Trophoblast cell (in vitro differentiated cells and primary cell): ENCODE measurements at regions not wholly inside any gene's neighbourhood (a gene's known extent, or its start where the extent isn't known, plus 50 kb on each side); places are given as distances from the start of the nearest gene placed in this dataset.

Experiments used
- DNase-seq, 2 donors: peaks; one replicate each; pipeline ENCODE4 v3.0.0-alpha.2; 2016
- H2AFZ ChIP-seq: 2 replicates; pipeline ENCODE4 v1.6.1; 2013; ENCODE audit warnings: low read length, moderate library complexity, mild to moderate bottlenecking; ENCODE audit not compliant: insufficient read depth, poor library complexity
- H2AK5ac ChIP-seq: 2 replicates; pipeline ENCODE4 v1.6.1; 2013; ENCODE audit warnings: mild to moderate bottlenecking, low read length
- H2BK120ac ChIP-seq: 2 replicates; pipeline ENCODE4 v1.6.1; 2013; ENCODE audit warnings: low read length, mild to moderate bottlenecking, moderate library complexity; ENCODE audit not compliant: insufficient read depth, poor library complexity
- H2BK12ac ChIP-seq: 2 replicates; pipeline ENCODE4 v1.6.1; 2013; ENCODE audit warnings: mild to moderate bottlenecking, low read length, moderate library complexity
- H2BK5ac ChIP-seq: 2 replicates; pipeline ENCODE4 v1.6.1; 2013; ENCODE audit warnings: low read length, low read depth, moderate library complexity, mild to moderate bottlenecking; ENCODE audit not compliant: poor library complexity
- H3K14ac ChIP-seq: 2 replicates; pipeline ENCODE4 v1.6.1; 2013; ENCODE audit warnings: mild to moderate bottlenecking, low read length
- H3K18ac ChIP-seq: 2 replicates; pipeline ENCODE4 v1.6.1; 2013; ENCODE audit warnings: mild to moderate bottlenecking, low read length
- H3K23ac ChIP-seq: 2 replicates; pipeline ENCODE4 v1.6.1; 2013; ENCODE audit warnings: low read length
- H3K27ac ChIP-seq: 2 replicates; pipeline ENCODE4 v1.5.1; 2013; ENCODE audit warnings: low read depth, mild to moderate bottlenecking, inconsistent platforms, low read length, moderate library complexity
- H3K27me3 ChIP-seq: 2 replicates; pipeline ENCODE4 v1.6.1; 2013; ENCODE audit warnings: inconsistent platforms, mild to moderate bottlenecking, low read length, moderate library complexity; ENCODE audit not compliant: insufficient read depth
- H3K36me3 ChIP-seq, 2 experiments: 1 replicate in 1 of 2; 2 replicates in 1 of 2; pipeline ENCODE4 v1.6.1; 2013; ENCODE audit warnings: low read length in 2 of 2, mild to moderate bottlenecking in 2 of 2, moderate library complexity in 1 of 2; ENCODE audit not compliant: insufficient read depth in 2 of 2, control insufficient read depth in 1 of 2
- H3K4ac ChIP-seq: 2 replicates; pipeline ENCODE4 v1.6.1; 2013; ENCODE audit warnings: low read depth, mild to moderate bottlenecking, low read length, moderate library complexity
- H3K4me1 ChIP-seq, 2 experiments: 1 replicate in 1 of 2; 2 replicates in 1 of 2; pipeline ENCODE4 v1.6.1; 2013; ENCODE audit warnings: low read length in 2 of 2, mild to moderate bottlenecking in 2 of 2, moderate library complexity in 1 of 2; ENCODE audit not compliant: insufficient read depth in 2 of 2, control insufficient read depth in 1 of 2
- H3K4me2 ChIP-seq: 2 replicates; pipeline ENCODE4 v1.6.1; 2013; ENCODE audit warnings: inconsistent platforms, mild to moderate bottlenecking, low read length, moderate library complexity
- H3K4me3 ChIP-seq: 2 replicates; pipeline ENCODE4 v1.5.1; 2013; ENCODE audit warnings: mild to moderate bottlenecking, low read depth, low read length, inconsistent platforms
- H3K79me1 ChIP-seq: one replicate; pipeline ENCODE4 v1.6.1; 2013; ENCODE audit warnings: low read length
- H3K79me2 ChIP-seq: 2 replicates; pipeline ENCODE4 v1.6.1; 2013; ENCODE audit warnings: low read length, mild to moderate bottlenecking; ENCODE audit not compliant: control insufficient read depth, insufficient read depth, poor library complexity
- H3K9ac ChIP-seq: 2 replicates; pipeline ENCODE4 v1.6.1; 2013; ENCODE audit warnings: mild to moderate bottlenecking, low read length
- H3K9me3 ChIP-seq: 2 replicates; pipeline ENCODE4 v1.6.1; 2013; ENCODE audit warnings: low read depth, mild to moderate bottlenecking, control low read depth, inconsistent platforms, low read length; ENCODE audit not compliant: insufficient read depth
- H4K12ac ChIP-seq: 2 replicates; pipeline ENCODE4 v1.6.1; 2013; ENCODE audit warnings: low read depth, mild to moderate bottlenecking, low read length, moderate library complexity
- H4K8ac ChIP-seq: 2 replicates; pipeline ENCODE4 v1.6.1; 2013; ENCODE audit warnings: low read depth, mild to moderate bottlenecking, low read length, moderate library complexity
- H4K91ac ChIP-seq: one replicate; pipeline ENCODE4 v1.6.1; 2013; ENCODE audit warnings: low read depth, mild to moderate bottlenecking, low read length, moderate library complexity
- WGBS: extraction: QIAGEN DNeasy Blood & Tissue Kit; methylation state at CpG from one replicate; pipeline ENCODE4 v1.1.7; 2013; ENCODE audit warnings: missing lambda C conversion rate; ENCODE audit not compliant: insufficient read length, insufficient coverage; ENCODE audit errors: extremely low coverage; 5-methylcytosine and 5-hydroxymethylcytosine counted together

- H4K8ac ChIP-seq, result no peak overlapping the region
- no peak overlapping the region for H4K12ac ChIP-seq
- no peaks in the 10 kb centered on the region for H3K79me2 ChIP-seq
- no peaks in the 10 kb centered on the region for H3K36me3 ChIP-seq
- H3K27ac ChIP-seq, result no peak overlapping the region
- no peak overlapping the region for H3K23ac ChIP-seq
- no peak overlapping the region for H2AK5ac ChIP-seq
- H2BK120ac ChIP-seq, result no peak overlapping the region
- no peak overlapping the region for H2AFZ ChIP-seq
- H4K91ac ChIP-seq, result no peak overlapping the region
- H3K4me1 ChIP-seq, result no peaks in the 10 kb centered on the region
- H3K4me3 ChIP-seq, result no peak overlapping the region
- no peak for DNase-seq
- H3K14ac ChIP-seq, result no peak overlapping the region
- H2BK5ac ChIP-seq, result no peak overlapping the region
- H3K9ac ChIP-seq, result no peak overlapping the region
- H3K9me3 ChIP-seq, result no peaks in the 10 kb centered on the region
- no peaks in the 10 kb centered on the region for H3K79me1 ChIP-seq
- no peaks in the 10 kb centered on the region for H3K27me3 ChIP-seq
- no peak overlapping the region for H3K4me2 ChIP-seq
- H2BK12ac ChIP-seq, result no peak overlapping the region
- no peak overlapping the region for H3K4ac ChIP-seq
- H3K18ac ChIP-seq, result no peak overlapping the region
Measured at GRCh38 chr9:11402621-11403020, 789.8 kb upstream of the PTPRD start.

GRCh38 chr9:11414241-11414640 is 801.4 kb upstream of the PTPRD start:
- WGBS, result no CpG with 5 or more reads among the region's 4 CpGs

GRCh38 chr9:11417782-11418181 is 805.0 kb upstream of the PTPRD start:
- Histone ChIP-seq H2AK5ac (no peak overlapping the region), H3K4me1 (no peaks in the 10 kb centered on the region), H4K91ac (no peak overlapping the region), H4K12ac (no peak overlapping the region), H2BK12ac (no peak overlapping the region), H3K4me3 (no peak overlapping the region), H3K9ac (no peak overlapping the region), H2BK5ac (no peak overlapping the region), H3K79me1 (no peaks in the 10 kb centered on the region), H3K79me2 (no peaks in the 10 kb centered on the region), H3K9me3 (no peaks in the 10 kb centered on the region), H3K36me3 (no peaks in the 10 kb centered on the region), H4K8ac (no peak overlapping the region), H3K23ac (no peak overlapping the region), H3K4ac (no peak overlapping the region), H2AFZ (no peak overlapping the region), H3K27ac (no peak overlapping the region), H3K4me2 (no peak overlapping the region), H2BK120ac (no peak overlapping the region), H3K18ac (no peak overlapping the region), H3K27me3 (no peaks in the 10 kb centered on the region), H3K14ac (no peak overlapping the region)
- WGBS, result no CpG with 5 or more reads among the region's 2 CpGs
- DNase-seq, result no peak

More at GRCh38 chr9:11414241-11414640, 801.4 kb upstream of the PTPRD start:
- Histone ChIP-seq H3K9ac (no peak overlapping the region), H3K4me1 (no peaks in the 10 kb centered on the region), H4K8ac (no peak overlapping the region), H2BK120ac (no peak overlapping the region), H4K12ac (no peak overlapping the region), H3K79me1 (no peaks in the 10 kb centered on the region), H3K27me3 (no peaks in the 10 kb centered on the region), H3K4me2 (no peak overlapping the region), H2AFZ (no peak overlapping the region), H3K79me2 (no peaks in the 10 kb centered on the region), H2AK5ac (no peak overlapping the region), H3K36me3 (no peaks in the 10 kb centered on the region), H2BK12ac (no peak overlapping the region), H3K4me3 (no peak overlapping the region), H3K18ac (no peak overlapping the region), H2BK5ac (no peak overlapping the region), H3K27ac (no peak overlapping the region), H3K14ac (no peak overlapping the region), H4K91ac (no peak overlapping the region), H3K4ac (no peak overlapping the region), H3K9me3 (no peaks in the 10 kb centered on the region), H3K23ac (no peak overlapping the region)
- no peak for DNase-seq

- H2AK5ac ChIP-seq, result no peak overlapping the region
- H4K91ac ChIP-seq, result no peak overlapping the region
- no peak overlapping the region for H3K18ac ChIP-seq
- no peak overlapping the region for H2BK120ac ChIP-seq
- H2BK12ac ChIP-seq, result no peak overlapping the region
- H3K23ac ChIP-seq, result no peak overlapping the region
- H3K4me3 ChIP-seq, result no peak overlapping the region
- H4K12ac ChIP-seq, result no peak overlapping the region
- H3K9ac ChIP-seq, result no peak overlapping the region
- H3K4me2 ChIP-seq, result no peak overlapping the region
- H3K4me1 ChIP-seq, result no peaks in the 10 kb centered on the region
- H4K8ac ChIP-seq, result no peak overlapping the region
- no peak overlapping the region for H2BK5ac ChIP-seq
- no peak overlapping the region for H3K27ac ChIP-seq
- no peaks in the 10 kb centered on the region for H3K9me3 ChIP-seq
- no CpG with 5 or more reads among the region's 3 CpGs for WGBS
- DNase-seq, result no peak
- H3K36me3 ChIP-seq, result no peaks in the 10 kb centered on the region
- H3K14ac ChIP-seq, result no peak overlapping the region
- H3K79me1 ChIP-seq, result no peaks in the 10 kb centered on the region
- no peak overlapping the region for H2AFZ ChIP-seq
- H3K79me2 ChIP-seq, result no peaks in the 10 kb centered on the region
- H3K4ac ChIP-seq, result no peak overlapping the region
- H3K27me3 ChIP-seq, result no peaks in the 10 kb centered on the region
Measured at GRCh38 chr9:11431490-11431889, 818.7 kb upstream of the PTPRD start.
